ENCODE measurements at regions not wholly inside any gene's neighbourhood (a gene's known extent, or its start where the extent isn't known, plus 50 kb on each side); places are given as distances from the start of the nearest gene placed in this dataset.
A peak's percentile ranks its signal among the peaks of the same experiment; 100 is the strongest.

- TF ChIP-seq POLR2A (IDR thresholded peaks at IDR 0.05) (no peak), CTCF (IDR thresholded peaks at IDR 0.05) (peak in 1 of 3 donors; percentile 42)
These were observed 182.3 kb downstream of the RDH14 start for GRCh38 chr2:18378020-18378653.

Data from ovary (tissue), 3 donors.